Ishikawa (cell line): ENCODE measurements at regions not wholly inside any gene's neighbourhood (a gene's known extent, or its start where the extent isn't known, plus 50 kb on each side); places are given as distances from the start of the nearest gene placed in this dataset.

Source experiments
- CEBPB ChIP-seq: IDR thresholded peaks from 2 replicates; pipeline ENCODE4 v1.6.1; 2012
- CREB1 ChIP-seq: IDR thresholded peaks from 2 replicates; pipeline ENCODE4 v1.6.1; 2012; ENCODE audit warnings: low read depth
- EGR1 ChIP-seq: IDR thresholded peaks from 2 replicates; pipeline ENCODE4 v1.6.1; 2012
- EP300 ChIP-seq: IDR thresholded peaks from 2 replicates; pipeline ENCODE4 v1.6.1; 2012; ENCODE audit warnings: borderline replicate concordance
- FOXM1 ChIP-seq: IDR thresholded peaks from 2 replicates; pipeline ENCODE4 v1.6.1; 2012; ENCODE audit warnings: low read depth, borderline replicate concordance
- NFIC ChIP-seq: IDR thresholded peaks from 2 replicates; pipeline ENCODE4 v1.6.1; 2012
- RAD21 ChIP-seq: IDR thresholded peaks from 2 replicates; pipeline ENCODE4 v1.6.1; 2012; ENCODE audit warnings: low read depth
- TAF1 ChIP-seq: IDR thresholded peaks from 2 replicates; pipeline ENCODE4 v1.6.1; 2012; ENCODE audit warnings: low read depth, mild to moderate bottlenecking
- TCF12 ChIP-seq: IDR thresholded peaks from 2 replicates; pipeline ENCODE4 v1.6.1; 2012; ENCODE audit warnings: low read depth
- TEAD4 ChIP-seq: IDR thresholded peaks from 2 replicates; pipeline ENCODE4 v1.6.1; 2012
- YY1 ChIP-seq: IDR thresholded peaks from 2 replicates; pipeline ENCODE4 v1.6.1; 2012; ENCODE audit warnings: low read depth
- ZBTB7A ChIP-seq: IDR thresholded peaks from 2 replicates; pipeline ENCODE4 v1.6.1; 2012; ENCODE audit warnings: low read depth
- TF ChIP-seq, protein P1 (sequence below): IDR thresholded peaks from 2 replicates; pipeline ENCODE4 v1.6.1; 2012
- TF ChIP-seq, protein P2 (sequence below): IDR thresholded peaks from 2 replicates; pipeline ENCODE4 v1.6.1; 2012; ENCODE audit warnings: low read depth, mild to moderate bottlenecking
- TF ChIP-seq, protein P3 (sequence below): IDR thresholded peaks from 2 replicates; pipeline ENCODE4 v1.6.1; 2012

- no peak for TF ChIP-seq RAD21
- no peak for TF ChIP-seq CREB1
- no peak for TF ChIP-seq YY1
- TF ChIP-seq FOXM1: no peak
- TF ChIP-seq NFIC: no peak
- TF ChIP-seq TAF1: no peak
- TF ChIP-seq, protein P1, sequence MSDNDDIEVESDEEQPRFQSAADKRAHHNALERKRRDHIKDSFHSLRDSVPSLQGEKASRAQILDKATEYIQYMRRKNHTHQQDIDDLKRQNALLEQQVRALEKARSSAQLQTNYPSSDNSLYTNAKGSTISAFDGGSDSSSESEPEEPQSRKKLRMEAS: no peak
- no peak for TF ChIP-seq ZBTB7A
- no peak for TF ChIP-seq EP300
- TF ChIP-seq TEAD4: no peak
- TF ChIP-seq TCF12: no peak
- TF ChIP-seq CEBPB: no peak
- TF ChIP-seq, protein P2, sequence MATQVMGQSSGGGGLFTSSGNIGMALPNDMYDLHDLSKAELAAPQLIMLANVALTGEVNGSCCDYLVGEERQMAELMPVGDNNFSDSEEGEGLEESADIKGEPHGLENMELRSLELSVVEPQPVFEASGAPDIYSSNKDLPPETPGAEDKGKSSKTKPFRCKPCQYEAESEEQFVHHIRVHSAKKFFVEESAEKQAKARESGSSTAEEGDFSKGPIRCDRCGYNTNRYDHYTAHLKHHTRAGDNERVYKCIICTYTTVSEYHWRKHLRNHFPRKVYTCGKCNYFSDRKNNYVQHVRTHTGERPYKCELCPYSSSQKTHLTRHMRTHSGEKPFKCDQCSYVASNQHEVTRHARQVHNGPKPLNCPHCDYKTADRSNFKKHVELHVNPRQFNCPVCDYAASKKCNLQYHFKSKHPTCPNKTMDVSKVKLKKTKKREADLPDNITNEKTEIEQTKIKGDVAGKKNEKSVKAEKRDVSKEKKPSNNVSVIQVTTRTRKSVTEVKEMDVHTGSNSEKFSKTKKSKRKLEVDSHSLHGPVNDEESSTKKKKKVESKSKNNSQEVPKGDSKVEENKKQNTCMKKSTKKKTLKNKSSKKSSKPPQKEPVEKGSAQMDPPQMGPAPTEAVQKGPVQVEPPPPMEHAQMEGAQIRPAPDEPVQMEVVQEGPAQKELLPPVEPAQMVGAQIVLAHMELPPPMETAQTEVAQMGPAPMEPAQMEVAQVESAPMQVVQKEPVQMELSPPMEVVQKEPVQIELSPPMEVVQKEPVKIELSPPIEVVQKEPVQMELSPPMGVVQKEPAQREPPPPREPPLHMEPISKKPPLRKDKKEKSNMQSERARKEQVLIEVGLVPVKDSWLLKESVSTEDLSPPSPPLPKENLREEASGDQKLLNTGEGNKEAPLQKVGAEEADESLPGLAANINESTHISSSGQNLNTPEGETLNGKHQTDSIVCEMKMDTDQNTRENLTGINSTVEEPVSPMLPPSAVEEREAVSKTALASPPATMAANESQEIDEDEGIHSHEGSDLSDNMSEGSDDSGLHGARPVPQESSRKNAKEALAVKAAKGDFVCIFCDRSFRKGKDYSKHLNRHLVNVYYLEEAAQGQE: no peak
- TF ChIP-seq, protein P3, sequence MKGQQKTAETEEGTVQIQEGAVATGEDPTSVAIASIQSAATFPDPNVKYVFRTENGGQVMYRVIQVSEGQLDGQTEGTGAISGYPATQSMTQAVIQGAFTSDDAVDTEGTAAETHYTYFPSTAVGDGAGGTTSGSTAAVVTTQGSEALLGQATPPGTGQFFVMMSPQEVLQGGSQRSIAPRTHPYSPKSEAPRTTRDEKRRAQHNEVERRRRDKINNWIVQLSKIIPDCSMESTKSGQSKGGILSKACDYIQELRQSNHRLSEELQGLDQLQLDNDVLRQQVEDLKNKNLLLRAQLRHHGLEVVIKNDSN: no peak
- TF ChIP-seq EGR1: no peak
Observed at GRCh38 chr3:84066915-84067314, 891.9 kb upstream of the CADM2 start.

GRCh38 chr3:84073664-84074063 lies 885.1 kb upstream of the CADM2 start:
- no peak for TF ChIP-seq EP300
- no peak for TF ChIP-seq NFIC
- TF ChIP-seq RAD21: no peak
- no peak for TF ChIP-seq TCF12

DNA sequence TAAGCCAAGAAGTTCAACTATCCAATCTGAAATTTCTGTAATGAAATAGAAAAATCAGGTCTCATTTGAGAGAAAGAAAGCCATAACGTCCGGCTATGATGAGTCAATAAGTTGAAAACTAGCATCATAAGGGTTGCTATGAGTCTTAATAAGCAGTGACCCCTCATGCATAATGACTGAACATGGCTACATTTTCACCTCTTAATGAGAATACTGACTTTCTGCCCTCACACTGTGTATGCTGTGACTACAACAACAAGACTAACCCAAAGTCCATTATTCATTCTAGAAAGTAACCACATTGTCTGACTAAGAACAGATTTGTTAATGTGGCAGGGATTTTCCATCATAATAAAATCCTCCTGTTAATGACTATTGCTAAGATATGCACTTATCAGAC lies 884.0 kb upstream of the CADM2 start:
- TF ChIP-seq RAD21 (no peak), TAF1 (no peak), FOXM1 (no peak), YY1 (no peak), CREB1 (no peak), ZBTB7A (no peak), EGR1 (no peak), CEBPB (no peak), TCF12 (no peak), NFIC (no peak), EP300 (no peak), TEAD4 (no peak)
- TF ChIP-seq, protein P1: no peak
- TF ChIP-seq, protein P3: no peak
- TF ChIP-seq, protein P2: no peak

DNA sequence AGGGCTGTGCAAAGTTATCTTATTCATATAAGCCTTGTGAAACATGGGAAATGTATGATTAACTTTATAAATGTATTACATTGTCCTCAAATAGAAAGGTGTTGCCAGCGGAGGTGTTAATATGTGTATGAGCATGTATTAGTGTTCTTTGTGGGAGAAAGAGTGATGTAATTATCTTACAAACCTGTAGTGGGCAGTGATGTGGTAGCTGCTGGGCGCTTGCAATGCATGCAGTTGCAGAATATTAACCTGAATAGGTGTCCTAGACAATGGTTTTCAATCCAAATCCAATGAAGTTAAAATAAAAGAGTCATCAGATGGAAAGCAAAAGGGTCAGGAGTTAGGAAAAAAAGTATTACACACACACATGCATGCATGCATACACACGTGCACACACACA lies 881.3 kb upstream of the CADM2 start:
- TF ChIP-seq, protein P2: no peak
- TF ChIP-seq TAF1: no peak
- TF ChIP-seq RAD21: peak; percentile 64
- TF ChIP-seq TEAD4: no peak
- TF ChIP-seq FOXM1: no peak

GRCh38 chr3:84082726-84083125 lies 876.1 kb upstream of the CADM2 start:
- TF ChIP-seq, protein P3: no peak
- TF ChIP-seq, protein P1: no peak
- TF ChIP-seq TCF12 (no peak), CREB1 (no peak), CEBPB (no peak), EP300 (no peak), TEAD4 (no peak), NFIC (no peak)
